Peyer's patch (tissue), 4 donors: ENCODE measurements at regions not wholly inside any gene's neighbourhood (a gene's known extent, or its start where the extent isn't known, plus 50 kb on each side); places are given as distances from the start of the nearest gene placed in this dataset.
"Not testable (repeated sequence)": the region's sequence is repeated elsewhere in the genome, so short reads cannot be mapped to it uniquely, and the experiment has no call there.

Experiments used
- DNase-seq, 3 donors: peaks; one replicate each; pipeline ENCODE4 v3.0.0-alpha.2; 2017 to 2019
- H3K27ac ChIP-seq, 4 donors: fragments of 200-600 bp; sonication (generic); one replicate each; pipeline ENCODE4 v1.5.1; 2016 to 2019
- H3K27me3 ChIP-seq, 2 donors: fragments of 200-600 bp; sonication (generic); one replicate each; pipeline ENCODE4 v1.5.1; 2019
- H3K36me3 ChIP-seq, 3 donors: fragments of 200-600 bp; sonication (generic); one replicate each; pipeline ENCODE4 v1.5.1; 2016 to 2019
- H3K4me1 ChIP-seq, 4 donors: fragments of 200-600 bp; sonication (generic); one replicate each; pipeline ENCODE4 v1.5.1; 2016 to 2019
- H3K4me3 ChIP-seq, 4 donors: fragments of 200-600 bp; sonication (generic); 1 replicate in 3 of 4; 2 replicates in 1 of 4; pipeline ENCODE4 v1.5.1; 2016 to 2019; ENCODE audit warnings: mild to moderate bottlenecking in 1 of 4
- H3K9me3 ChIP-seq, 4 donors: fragments of 200-600 bp; sonication (generic); one replicate each; pipeline ENCODE4 v1.5.1; 2016 to 2019; ENCODE audit warnings: mild to moderate bottlenecking in 1 of 4
- CTCF ChIP-seq, 6 experiments: fragments of 450-650 bp in 4 of 6; fragments of 200-600 bp in 2 of 6; sonication (generic) in 1 of 6; IDR thresholded peaks; one replicate each; pipeline ENCODE4 v1.5.1; 2017 to 2019; ENCODE audit warnings: antibody characterized with exemption in 6 of 6, mild to moderate bottlenecking in 3 of 6, moderate library complexity in 1 of 6
- POLR2A ChIP-seq, 2 donors: fragments of 450-650 bp; IDR thresholded peaks; one replicate each; pipeline ENCODE4 v1.5.1; 2017; ENCODE audit warnings: antibody characterized with exemption in 2 of 2, mild to moderate bottlenecking in 2 of 2, moderate library complexity in 2 of 2

- no peak overlapping the region for H3K27ac ChIP-seq
- H3K9me3 ChIP-seq: no peaks in the 10 kb centered on the region
- no peaks in the 10 kb centered on the region for H3K27me3 ChIP-seq
- TF ChIP-seq POLR2A (IDR thresholded peaks at IDR 0.05) (no peak), CTCF (IDR thresholded peaks at IDR 0.05) (no peak)
- DNase-seq: peak in 1 of 3 donors; percentile 38
- no peak overlapping the region for H3K4me3 ChIP-seq
- no peaks in the 10 kb centered on the region for H3K36me3 ChIP-seq
- no peaks in the 10 kb centered on the region for H3K4me1 ChIP-seq
These were observed 654.2 kb downstream of the TENT5A start for GRCh38 chr6:81098109-81098814.

- not testable (repeated sequence) for H3K4me3 ChIP-seq, H3K27ac ChIP-seq, H3K9me3 ChIP-seq, H3K36me3 ChIP-seq, H3K4me1 ChIP-seq, H3K27me3 ChIP-seq, DNase-seq
These were observed 656.0 kb downstream of the TENT5A start for GRCh38 chr6:81096464-81096863.

- Histone ChIP-seq H3K9me3 (no peaks in the 10 kb centered on the region), H3K27me3 (no peaks in the 10 kb centered on the region), H3K4me1 (no peaks in the 10 kb centered on the region), H3K36me3 (no peaks in the 10 kb centered on the region), H3K27ac (no peak overlapping the region), H3K4me3 (no peak overlapping the region)
- TF ChIP-seq CTCF (IDR thresholded peaks at IDR 0.05): no peak
- no peak for TF ChIP-seq POLR2A (IDR thresholded peaks at IDR 0.05)
- no peak for DNase-seq
These were observed 659.4 kb downstream of the TENT5A start for GRCh38 chr6:81093051-81093450.

- H3K36me3 ChIP-seq: no peaks in the 10 kb centered on the region
- no peaks in the 10 kb centered on the region for H3K9me3 ChIP-seq
These were observed 664.3 kb downstream of the TENT5A start for GRCh38 chr6:81088145-81088544.

GRCh38 chr6:81086991-81087390 is 665.5 kb downstream of the TENT5A start:
- no peaks in the 10 kb centered on the region for H3K36me3 ChIP-seq
- TF ChIP-seq CTCF (IDR thresholded peaks at IDR 0.05): no peak
- TF ChIP-seq POLR2A (IDR thresholded peaks at IDR 0.05): no peak
- H3K27me3 ChIP-seq: no peaks in the 10 kb centered on the region
- no peak for DNase-seq
- no peaks in the 10 kb centered on the region for H3K4me1 ChIP-seq
- H3K4me3 ChIP-seq: no peak overlapping the region
- H3K27ac ChIP-seq: no peak overlapping the region
- H3K9me3 ChIP-seq: no peaks in the 10 kb centered on the region

More at GRCh38 chr6:81088145-81088544, 664.3 kb downstream of the TENT5A start:
- Histone ChIP-seq H3K4me3 (no peak overlapping the region), H3K4me1 (no peaks in the 10 kb centered on the region), H3K27me3 (no peaks in the 10 kb centered on the region), H3K27ac (no peak overlapping the region)
- no peak for DNase-seq
- TF ChIP-seq CTCF (IDR thresholded peaks at IDR 0.05): no peak
- no peak for TF ChIP-seq POLR2A (IDR thresholded peaks at IDR 0.05)

GRCh38 chr6:81085431-81085790 is 667.1 kb downstream of the TENT5A start:
- no peak overlapping the region for H3K4me3 ChIP-seq
- no peaks in the 10 kb centered on the region for H3K4me1 ChIP-seq
- no peaks in the 10 kb centered on the region for H3K9me3 ChIP-seq
- no peak overlapping the region for H3K27ac ChIP-seq
- DNase-seq: no peak
- TF ChIP-seq POLR2A (IDR thresholded peaks at IDR 0.05): no peak
- no peak for TF ChIP-seq CTCF (IDR thresholded peaks at IDR 0.05)
- H3K36me3 ChIP-seq: no peaks in the 10 kb centered on the region
- no peaks in the 10 kb centered on the region for H3K27me3 ChIP-seq
